ENCODE measurements at regions not wholly inside any gene's neighbourhood (a gene's known extent, or its start where the extent isn't known, plus 50 kb on each side); places are given as distances from the start of the nearest gene placed in this dataset.

GRCh38 chr9:26779062-26779461, 113.5 kb downstream of the CAAP1 start:
- DNase-seq (ENCODE audit: insufficient read length, low spot score, missing footprints), result no peak
- Histone ChIP-seq H3K79me2 (ENCODE audit: insufficient read depth, low read length) (no peaks in the 10 kb centered on the region), H3K27ac (ENCODE audit: low read depth, low read length) (no peak overlapping the region), H3K36me3 (ENCODE audit: insufficient read depth, low read length) (no peaks in the 10 kb centered on the region), H4K20me1 (ENCODE audit: insufficient read depth, low read length) (no peaks in the 10 kb centered on the region), H3K9me3 (ENCODE audit: low read depth, low read length) (no peaks in the 10 kb centered on the region), H3K4me2 (ENCODE audit: insufficient read depth, low read length) (no peak overlapping the region), H2AFZ (ENCODE audit: low read length) (no peak overlapping the region), H3K4me1 (ENCODE audit: insufficient read depth, low read length) (no peaks in the 10 kb centered on the region), H3K4me3 (ENCODE audit: insufficient read depth, low read length) (no peak overlapping the region), H3K27me3 (ENCODE audit: insufficient read depth, low read length) (peaks cover 3% of the 10 kb centered on the region)
- no peak for TF ChIP-seq CTCF (IDR thresholded peaks at IDR 0.05; ENCODE audit: extremely low read depth, low read depth, low read length)

GRCh38 chr9:26775391-26775790, 117.2 kb downstream of the CAAP1 start:
- TF ChIP-seq CTCF (IDR thresholded peaks at IDR 0.05; ENCODE audit: extremely low read depth, low read depth, low read length), result no peak
- H2AFZ ChIP-seq (ENCODE audit: low read length), result no peak overlapping the region

GRCh38 chr9:26773056-26773455, 119.5 kb downstream of the CAAP1 start:
- no peaks in the 10 kb centered on the region for H4K20me1 ChIP-seq (ENCODE audit: insufficient read depth, low read length)

More at GRCh38 chr9:26775391-26775790, 117.2 kb downstream of the CAAP1 start:
- Histone ChIP-seq H3K79me2 (ENCODE audit: insufficient read depth, low read length) (no peaks in the 10 kb centered on the region), H3K9me3 (ENCODE audit: low read depth, low read length) (no peaks in the 10 kb centered on the region), H4K20me1 (ENCODE audit: insufficient read depth, low read length) (no peaks in the 10 kb centered on the region), H3K4me3 (ENCODE audit: insufficient read depth, low read length) (no peak overlapping the region), H3K4me1 (ENCODE audit: insufficient read depth, low read length) (no peaks in the 10 kb centered on the region), H3K27ac (ENCODE audit: low read depth, low read length) (no peak overlapping the region), H3K27me3 (ENCODE audit: insufficient read depth, low read length) (no peaks in the 10 kb centered on the region), H3K36me3 (ENCODE audit: insufficient read depth, low read length) (no peaks in the 10 kb centered on the region), H3K4me2 (ENCODE audit: insufficient read depth, low read length) (no peak overlapping the region)
- no peak for DNase-seq (ENCODE audit: insufficient read length, low spot score, missing footprints)

GRCh38 chr9:26770821-26771220, 121.8 kb downstream of the CAAP1 start:
- Histone ChIP-seq H3K9me3 (ENCODE audit: low read depth, low read length) (no peaks in the 10 kb centered on the region), H3K4me3 (ENCODE audit: insufficient read depth, low read length) (no peak overlapping the region), H4K20me1 (ENCODE audit: insufficient read depth, low read length) (no peaks in the 10 kb centered on the region), H3K36me3 (ENCODE audit: insufficient read depth, low read length) (no peaks in the 10 kb centered on the region), H2AFZ (ENCODE audit: low read length) (no peak overlapping the region), H3K27me3 (ENCODE audit: insufficient read depth, low read length) (no peaks in the 10 kb centered on the region), H3K4me2 (ENCODE audit: insufficient read depth, low read length) (no peak overlapping the region), H3K4me1 (ENCODE audit: insufficient read depth, low read length) (no peaks in the 10 kb centered on the region), H3K27ac (ENCODE audit: low read depth, low read length) (no peak overlapping the region), H3K79me2 (ENCODE audit: insufficient read depth, low read length) (no peaks in the 10 kb centered on the region)
- TF ChIP-seq CTCF (IDR thresholded peaks at IDR 0.05; ENCODE audit: extremely low read depth, low read depth, low read length), result no peak
- no peak for DNase-seq (ENCODE audit: insufficient read length, low spot score, missing footprints)

More at GRCh38 chr9:26773056-26773455, 119.5 kb downstream of the CAAP1 start:
- no peak overlapping the region for H3K4me2 ChIP-seq (ENCODE audit: insufficient read depth, low read length)
- no peak for DNase-seq (ENCODE audit: insufficient read length, low spot score, missing footprints)
- H3K27ac ChIP-seq (ENCODE audit: low read depth, low read length), result no peak overlapping the region
- no peak overlapping the region for H3K4me3 ChIP-seq (ENCODE audit: insufficient read depth, low read length)
- H3K9me3 ChIP-seq (ENCODE audit: low read depth, low read length), result no peaks in the 10 kb centered on the region
- no peaks in the 10 kb centered on the region for H3K36me3 ChIP-seq (ENCODE audit: insufficient read depth, low read length)
- H2AFZ ChIP-seq (ENCODE audit: low read length), result no peak overlapping the region
- no peak for TF ChIP-seq CTCF (IDR thresholded peaks at IDR 0.05; ENCODE audit: extremely low read depth, low read depth, low read length)
- no peaks in the 10 kb centered on the region for H3K4me1 ChIP-seq (ENCODE audit: insufficient read depth, low read length)
- no peaks in the 10 kb centered on the region for H3K79me2 ChIP-seq (ENCODE audit: insufficient read depth, low read length)
- no peaks in the 10 kb centered on the region for H3K27me3 ChIP-seq (ENCODE audit: insufficient read depth, low read length)

All from osteoblast (primary cell).